Uterus (tissue), 2 donors: ENCODE measurements at regions not wholly inside any gene's neighbourhood (a gene's known extent, or its start where the extent isn't known, plus 50 kb on each side); places are given as distances from the start of the nearest gene placed in this dataset.

Experiments used
- POLR2A ChIP-seq, 2 donors: fragments of 450-650 bp; IDR thresholded peaks; one replicate each; pipeline ENCODE4 v1.6.1; 2016; ENCODE audit warnings: antibody characterized with exemption in 2 of 2, mild to moderate bottlenecking in 1 of 2, moderate library complexity in 1 of 2
- TF ChIP-seq, protein P1 (sequence below), 4 experiments: fragments of 200-600 bp in 2 of 4; fragments of 450-650 bp in 2 of 4; sonication (generic) in 2 of 4; IDR thresholded peaks; one replicate each; pipeline ENCODE4 v1.5.1; 2016 to 2019; ENCODE audit warnings: antibody characterized with exemption in 4 of 4, mild to moderate bottlenecking in 2 of 4, moderate library complexity in 1 of 4

DNA sequence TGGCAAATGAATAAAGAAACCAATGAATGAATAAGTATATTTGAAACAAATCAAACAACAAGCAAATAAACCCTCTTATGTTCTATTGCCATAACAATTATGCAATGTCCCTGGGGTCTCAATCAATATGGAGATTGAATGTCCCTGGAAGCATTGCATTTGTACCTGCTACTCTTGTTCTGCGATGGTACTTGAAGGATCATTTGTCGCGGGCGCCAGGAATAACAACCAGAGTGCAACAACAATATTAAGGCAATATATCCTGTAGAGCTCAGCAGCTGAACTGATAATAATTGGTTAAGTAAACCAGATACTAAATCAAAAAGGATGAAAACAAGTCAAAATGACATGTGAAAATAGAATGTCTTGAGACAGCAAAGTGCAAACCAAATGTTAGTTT, 1001.9 kb upstream of the NUDT12 start:
- TF ChIP-seq, protein P1, sequence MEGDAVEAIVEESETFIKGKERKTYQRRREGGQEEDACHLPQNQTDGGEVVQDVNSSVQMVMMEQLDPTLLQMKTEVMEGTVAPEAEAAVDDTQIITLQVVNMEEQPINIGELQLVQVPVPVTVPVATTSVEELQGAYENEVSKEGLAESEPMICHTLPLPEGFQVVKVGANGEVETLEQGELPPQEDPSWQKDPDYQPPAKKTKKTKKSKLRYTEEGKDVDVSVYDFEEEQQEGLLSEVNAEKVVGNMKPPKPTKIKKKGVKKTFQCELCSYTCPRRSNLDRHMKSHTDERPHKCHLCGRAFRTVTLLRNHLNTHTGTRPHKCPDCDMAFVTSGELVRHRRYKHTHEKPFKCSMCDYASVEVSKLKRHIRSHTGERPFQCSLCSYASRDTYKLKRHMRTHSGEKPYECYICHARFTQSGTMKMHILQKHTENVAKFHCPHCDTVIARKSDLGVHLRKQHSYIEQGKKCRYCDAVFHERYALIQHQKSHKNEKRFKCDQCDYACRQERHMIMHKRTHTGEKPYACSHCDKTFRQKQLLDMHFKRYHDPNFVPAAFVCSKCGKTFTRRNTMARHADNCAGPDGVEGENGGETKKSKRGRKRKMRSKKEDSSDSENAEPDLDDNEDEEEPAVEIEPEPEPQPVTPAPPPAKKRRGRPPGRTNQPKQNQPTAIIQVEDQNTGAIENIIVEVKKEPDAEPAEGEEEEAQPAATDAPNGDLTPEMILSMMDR (IDR thresholded peaks at IDR 0.05), result no peak
- no peak for TF ChIP-seq POLR2A (IDR thresholded peaks at IDR 0.05)
